ENCODE measurements at regions not wholly inside any gene's neighbourhood (a gene's known extent, or its start where the extent isn't known, plus 50 kb on each side); places are given as distances from the start of the nearest gene placed in this dataset.

DNA sequence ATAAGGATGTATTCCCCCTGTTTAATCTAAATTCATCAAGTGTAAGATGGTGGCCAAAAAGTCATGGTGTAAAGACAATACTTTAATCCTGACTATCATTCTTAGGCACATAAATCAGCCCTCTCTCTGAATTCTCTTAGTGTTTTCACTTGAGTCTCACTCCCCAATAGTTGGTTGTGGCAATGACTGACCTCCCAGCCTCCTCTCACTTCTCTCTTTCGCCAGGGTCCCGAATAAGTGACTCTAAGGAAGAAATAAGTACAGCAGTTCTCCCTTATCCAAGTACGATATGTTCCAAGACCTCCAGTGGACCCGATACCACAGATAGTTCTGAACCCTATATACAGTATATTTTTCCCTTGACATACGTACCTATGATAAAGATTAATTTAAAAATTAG is 335.3 kb downstream of the MAF start:
- Histone ChIP-seq H3K4me1 (no peaks in the 10 kb centered on the region), H3K9me3 (no peaks in the 10 kb centered on the region), H3K27me3 (no peaks in the 10 kb centered on the region), H3K4me3 (no peak overlapping the region), H3K27ac (no peak overlapping the region), H3K36me3 (no peaks in the 10 kb centered on the region)
- TF ChIP-seq EP300 (IDR thresholded peaks at IDR 0.05) (no peak), POLR2A (IDR thresholded peaks at IDR 0.05) (no peak), POLR2AphosphoS5 (IDR thresholded peaks at IDR 0.05) (no peak), CTCF (IDR thresholded peaks at IDR 0.05) (no peak)
- DNase-seq (ENCODE audit: low spot score in 2 of 2): no peak
- 91% methylated on average over 5 of the region's 5 CpGs for WGBS

GRCh38 chr16:79264237-79265109 is 336.1 kb downstream of the MAF start:
- no peak overlapping the region for H3K27ac ChIP-seq
- no peaks in the 10 kb centered on the region for H3K4me1 ChIP-seq
- no peak for DNase-seq (ENCODE audit: low spot score in 2 of 2)
- no peak overlapping the region for H3K4me3 ChIP-seq
- no peaks in the 10 kb centered on the region for H3K9me3 ChIP-seq
- TF ChIP-seq EP300 (IDR thresholded peaks at IDR 0.05): no peak
- no peak for TF ChIP-seq POLR2AphosphoS5 (IDR thresholded peaks at IDR 0.05)
- TF ChIP-seq POLR2A (IDR thresholded peaks at IDR 0.05): no peak
- no peak for TF ChIP-seq CTCF (IDR thresholded peaks at IDR 0.05)
- 84% methylated on average over 6 of the region's 6 CpGs for WGBS
- H3K36me3 ChIP-seq: no peaks in the 10 kb centered on the region
- H3K27me3 ChIP-seq: no peaks in the 10 kb centered on the region

DNA sequence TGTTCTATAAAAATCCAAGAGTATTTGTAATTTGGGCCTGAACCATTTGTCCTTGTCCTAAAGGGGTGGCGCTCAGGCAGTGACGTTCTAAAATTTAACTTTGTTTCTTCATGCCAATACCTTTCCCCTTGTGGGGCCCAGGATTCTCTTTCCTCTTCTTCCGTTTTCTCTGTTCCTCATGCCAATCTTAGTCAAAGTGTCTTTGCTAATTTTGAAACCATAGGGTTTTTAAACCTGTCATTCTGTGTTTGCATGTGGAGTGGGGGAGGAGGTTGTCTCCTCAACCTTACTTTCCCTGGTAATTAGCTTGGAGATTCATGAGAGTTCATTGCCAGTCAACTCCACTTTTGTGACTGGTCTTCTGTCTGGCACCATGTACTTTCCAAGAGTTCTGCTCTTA is 337.1 kb downstream of the MAF start:
- no peaks in the 10 kb centered on the region for H3K27me3 ChIP-seq
- WGBS: 86% methylated on average over 3 of the region's 3 CpGs
- no peak for TF ChIP-seq POLR2A (IDR thresholded peaks at IDR 0.05)
- no peak for TF ChIP-seq EP300 (IDR thresholded peaks at IDR 0.05)
- no peak for TF ChIP-seq POLR2AphosphoS5 (IDR thresholded peaks at IDR 0.05)
- TF ChIP-seq CTCF (IDR thresholded peaks at IDR 0.05): no peak
- H3K4me3 ChIP-seq: no peak overlapping the region
- DNase-seq (ENCODE audit: low spot score in 2 of 2): no peak
- H3K9me3 ChIP-seq: no peaks in the 10 kb centered on the region
- H3K4me1 ChIP-seq: no peaks in the 10 kb centered on the region
- no peak overlapping the region for H3K27ac ChIP-seq
- no peaks in the 10 kb centered on the region for H3K36me3 ChIP-seq
